NCI-H460 (cell line): ENCODE measurements at regions not wholly inside any gene's neighbourhood (a gene's known extent, or its start where the extent isn't known, plus 50 kb on each side); places are given as distances from the start of the nearest gene placed in this dataset.

ENCODE experiments used
- DNase-seq: peaks from one replicate; pipeline ENCODE4 v3.0.0-alpha.2; 2016; ENCODE audit warnings: low read depth; ENCODE audit errors: extremely low read depth

GRCh38 chr7:12779947-12780346 is 92.5 kb downstream of the ARL4A start:
- DNase-seq, result no peak

GRCh38 chr7:12783421-12784095 is 96.1 kb downstream of the ARL4A start:
- no peak for DNase-seq

- DNase-seq, result no peak
These were observed 98.0 kb downstream of the ARL4A start for GRCh38 chr7:12785473-12785872.

DNA sequence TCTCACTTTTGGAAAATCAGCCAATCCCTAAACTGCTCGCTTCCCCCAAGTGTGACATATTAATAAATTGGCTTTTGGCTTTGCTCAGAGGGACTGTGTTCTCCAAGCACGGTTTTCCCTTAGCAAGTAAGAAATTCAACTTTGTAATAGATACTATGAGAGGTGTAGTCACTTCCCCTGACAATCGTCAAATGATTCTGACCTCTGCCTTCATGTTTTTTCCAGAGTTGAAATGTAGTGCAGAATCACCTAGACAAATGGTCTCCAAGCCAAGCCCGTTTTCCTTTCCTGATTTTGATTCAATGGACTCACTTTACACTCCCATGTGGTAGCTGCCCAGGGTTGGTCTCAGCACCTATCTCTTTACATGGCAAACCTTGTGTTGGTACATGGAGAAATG is 99.1 kb downstream of the ARL4A start:
- DNase-seq, result no peak

GRCh38 chr7:12788171-12788570 is 100.7 kb downstream of the ARL4A start:
- DNase-seq, result no peak

DNA sequence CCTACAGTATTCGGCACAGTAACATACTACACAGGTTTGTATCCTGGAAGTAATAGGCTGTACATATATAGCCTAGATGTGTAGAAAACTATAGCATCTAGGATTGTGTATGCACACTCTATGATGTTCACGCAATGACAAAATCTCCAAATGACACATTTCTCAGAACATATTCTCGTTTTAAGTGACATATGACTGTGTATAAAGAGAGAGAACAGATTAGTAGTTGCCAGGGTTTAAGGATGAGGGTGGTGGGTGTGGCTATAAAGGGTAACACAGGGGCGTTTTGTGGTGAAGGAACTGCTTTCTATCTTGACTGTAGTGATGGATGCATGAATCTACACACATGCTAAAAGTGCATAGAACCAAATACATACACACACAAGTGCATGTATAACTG is 101.2 kb downstream of the ARL4A start:
- no peak for DNase-seq

DNA sequence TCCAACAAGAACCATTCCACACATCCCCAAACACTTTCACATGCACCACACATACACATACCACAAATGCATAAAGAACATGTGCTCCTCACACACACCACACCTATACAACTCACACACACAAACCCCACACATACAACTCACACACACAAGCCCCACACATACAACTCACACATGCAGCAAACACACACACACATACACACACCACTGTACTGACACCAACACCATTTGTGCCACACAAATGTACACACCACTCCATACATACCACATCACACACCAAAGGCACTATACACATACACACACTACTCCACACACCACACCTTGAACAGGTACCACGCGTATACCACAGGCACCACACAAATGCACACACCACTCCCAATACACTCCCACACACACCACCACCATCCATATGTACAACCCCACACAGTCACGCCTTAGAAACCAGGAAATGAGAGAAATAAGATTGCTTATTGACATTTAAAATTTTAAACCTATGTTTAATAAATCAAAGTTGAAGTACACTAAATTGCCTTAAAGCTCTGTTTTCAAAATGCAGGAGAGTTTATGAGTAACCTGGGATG is 107.4 kb downstream of the ARL4A start:
- no peak for DNase-seq

DNA sequence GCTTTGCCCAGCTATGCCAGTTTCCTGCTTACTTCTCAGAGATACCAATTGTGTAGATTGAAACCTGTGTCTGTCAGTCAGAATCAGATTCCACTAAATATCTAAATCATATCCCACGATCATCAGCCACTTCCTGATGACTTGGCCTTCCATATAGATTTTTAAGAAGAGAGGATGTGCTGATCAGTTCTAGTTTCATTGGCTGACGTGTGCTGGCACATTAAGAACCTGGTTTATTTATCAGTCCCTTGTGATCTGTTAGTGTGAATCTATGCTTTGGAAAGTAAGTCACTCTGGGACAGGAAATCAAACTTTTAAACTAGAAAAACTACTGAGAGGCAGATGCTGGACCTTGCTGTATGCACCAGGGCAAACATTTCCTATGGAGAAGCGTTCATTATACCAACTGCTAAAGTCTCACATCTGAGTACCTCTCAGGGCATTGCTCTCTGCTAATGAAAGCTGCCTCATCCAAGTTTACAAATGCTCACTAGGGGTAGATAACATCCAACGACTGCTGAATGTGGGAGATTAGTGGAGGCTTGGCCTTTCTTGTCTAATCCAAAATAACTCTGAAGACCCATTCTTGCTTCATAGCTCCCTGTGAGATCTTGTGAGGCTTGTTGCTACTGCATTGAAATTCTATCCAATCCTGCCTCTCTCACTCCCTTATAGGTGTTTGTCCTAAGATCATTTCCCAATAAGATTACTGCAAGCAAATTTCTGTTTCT is 109.1 kb downstream of the ARL4A start:
- DNase-seq, result no peak

DNA sequence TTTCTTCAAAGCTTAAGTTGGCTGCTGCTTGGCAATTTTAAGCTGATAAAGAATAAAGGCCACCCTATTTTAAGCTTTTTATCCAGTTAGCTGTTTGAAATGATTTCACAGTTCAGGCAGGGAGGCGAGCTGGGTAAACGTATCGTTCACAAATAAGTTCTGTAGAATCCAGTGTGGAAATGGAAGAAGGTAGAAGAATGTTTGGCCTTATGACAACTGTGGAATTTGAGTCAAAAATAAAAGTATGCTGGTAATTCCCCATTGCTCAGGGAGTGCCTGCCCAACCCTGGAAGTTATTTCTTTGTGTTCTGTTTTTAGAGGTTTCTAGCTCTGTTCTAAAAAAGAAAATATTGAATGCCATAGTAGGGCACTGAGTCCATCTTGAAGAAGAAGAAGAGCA is 113.1 kb downstream of the ARL4A start:
- no peak for DNase-seq

GRCh38 chr7:12801107-12801506 is 113.7 kb downstream of the ARL4A start:
- no peak for DNase-seq

DNA sequence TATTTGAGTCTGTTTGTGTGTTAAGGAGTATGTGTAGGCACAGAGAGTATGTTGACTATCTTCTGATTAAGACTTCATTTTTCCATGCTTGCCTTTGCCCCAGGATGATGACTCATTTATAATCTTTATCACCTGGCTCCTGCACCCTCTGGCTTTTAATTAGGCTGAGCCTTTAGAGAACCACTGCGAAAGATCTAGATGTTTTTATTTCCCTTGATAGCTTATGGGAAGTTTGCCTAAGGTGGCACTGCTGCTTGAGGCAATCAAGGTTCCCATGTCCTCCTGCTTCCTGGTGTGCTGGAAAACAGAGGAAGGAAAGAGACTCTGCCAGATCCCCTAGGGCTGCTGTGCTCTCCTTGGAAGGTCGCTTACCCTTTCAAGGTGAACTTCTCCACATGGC is 114.6 kb downstream of the ARL4A start:
- no peak for DNase-seq

- DNase-seq, result no peak
These were observed 116.1 kb downstream of the ARL4A start for GRCh38 chr7:12803542-12803941.

DNA sequence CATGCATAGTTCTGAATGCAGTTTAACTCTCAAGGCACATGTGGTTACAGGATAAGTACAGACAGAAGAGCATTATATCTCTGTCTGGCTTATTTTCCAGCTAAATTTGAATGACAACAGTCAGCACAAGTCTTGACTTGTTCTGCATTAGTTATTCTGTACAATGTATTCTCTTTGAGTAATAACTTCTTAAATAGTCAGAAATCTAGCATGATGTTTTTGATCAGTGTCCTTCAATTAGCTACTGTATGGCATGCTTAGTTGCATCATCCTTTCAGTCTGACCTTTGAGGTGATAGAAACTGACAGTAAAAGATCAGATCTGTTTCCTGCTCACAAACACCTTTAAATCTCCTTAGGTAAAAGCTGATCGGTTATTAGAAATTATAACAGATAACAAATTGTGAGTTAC is 118.1 kb downstream of the ARL4A start:
- DNase-seq, result no peak

GRCh38 chr7:12805957-12806356 is 118.5 kb downstream of the ARL4A start:
- DNase-seq, result no peak

DNA sequence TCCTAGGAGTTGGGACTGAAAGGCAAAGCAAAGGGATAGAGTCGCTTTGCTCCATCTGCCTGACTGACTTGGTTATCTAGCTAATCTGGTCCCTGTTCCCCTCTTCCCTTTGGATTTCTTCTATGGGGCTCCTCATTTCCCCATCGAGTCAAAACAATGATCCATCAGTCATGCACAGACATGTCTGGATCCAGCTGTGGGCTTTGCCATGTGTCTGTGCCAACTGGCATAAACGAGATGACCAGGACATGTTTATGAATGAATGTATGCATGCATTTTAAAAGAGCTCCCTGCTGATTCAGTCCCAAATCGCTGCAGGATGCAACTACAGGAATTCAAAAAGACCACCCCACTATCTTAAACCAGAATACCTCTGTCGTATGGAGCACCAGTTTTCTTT is 122.0 kb downstream of the ARL4A start:
- no peak for DNase-seq

- DNase-seq, result no peak
These were observed 124.7 kb downstream of the ARL4A start for GRCh38 chr7:12812111-12812510.

DNA sequence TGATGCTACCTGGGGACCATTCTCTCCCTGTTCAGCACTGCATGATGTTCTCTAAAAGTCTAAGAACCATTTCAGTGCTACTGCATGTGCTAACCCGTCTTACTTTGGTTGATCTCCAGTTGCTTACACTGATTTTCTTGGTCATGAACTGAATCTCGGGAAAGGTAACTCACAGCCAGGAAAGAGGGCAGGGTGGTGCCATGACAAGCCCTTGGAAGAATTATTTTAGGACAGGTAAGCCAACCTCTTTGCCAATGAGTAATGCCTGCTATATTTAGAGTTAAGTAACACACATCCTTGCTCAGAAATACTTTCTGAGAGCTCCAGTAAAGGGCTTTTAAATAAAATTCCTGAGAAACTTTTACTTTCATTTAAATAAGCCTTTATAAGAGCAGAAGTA is 126.7 kb downstream of the ARL4A start:
- no peak for DNase-seq

DNA sequence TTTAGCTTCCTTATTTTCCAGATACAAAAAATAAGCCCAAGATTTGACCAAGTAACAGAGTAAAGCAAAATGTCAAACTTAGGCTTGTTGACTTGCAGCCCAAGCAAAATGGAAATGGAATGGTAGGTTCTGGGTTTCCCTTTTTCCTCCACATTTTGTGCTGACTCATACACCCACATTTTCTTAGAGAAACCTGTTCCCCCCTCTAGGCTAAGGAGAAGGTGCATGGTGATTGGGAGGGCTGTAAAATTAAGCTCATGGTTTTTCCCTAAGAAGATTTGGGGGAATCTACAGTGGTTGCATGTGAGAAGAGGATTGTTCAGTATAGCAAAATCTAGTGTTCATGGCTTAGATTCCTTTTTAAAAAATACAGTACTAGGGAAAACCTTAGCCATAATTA is 127.4 kb downstream of the ARL4A start:
- no peak for DNase-seq

DNA sequence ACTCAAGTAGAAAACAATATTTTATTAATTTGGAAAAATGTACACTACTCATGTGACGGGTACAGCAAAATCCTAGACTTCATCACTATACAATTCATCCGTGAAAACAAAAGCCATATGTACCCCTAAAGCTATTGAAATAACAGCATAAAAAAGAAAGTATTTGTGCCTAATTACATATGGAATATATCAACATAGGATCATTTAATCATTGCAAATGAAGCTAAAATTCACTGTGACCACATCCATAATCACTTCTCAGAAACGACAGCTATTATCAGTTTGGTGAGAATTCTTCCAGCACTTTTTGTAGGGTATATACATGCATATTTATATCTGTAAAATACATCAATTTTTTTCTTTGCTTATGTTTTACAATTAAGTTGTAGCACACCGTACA is 128.0 kb downstream of the ARL4A start:
- DNase-seq, result no peak

DNA sequence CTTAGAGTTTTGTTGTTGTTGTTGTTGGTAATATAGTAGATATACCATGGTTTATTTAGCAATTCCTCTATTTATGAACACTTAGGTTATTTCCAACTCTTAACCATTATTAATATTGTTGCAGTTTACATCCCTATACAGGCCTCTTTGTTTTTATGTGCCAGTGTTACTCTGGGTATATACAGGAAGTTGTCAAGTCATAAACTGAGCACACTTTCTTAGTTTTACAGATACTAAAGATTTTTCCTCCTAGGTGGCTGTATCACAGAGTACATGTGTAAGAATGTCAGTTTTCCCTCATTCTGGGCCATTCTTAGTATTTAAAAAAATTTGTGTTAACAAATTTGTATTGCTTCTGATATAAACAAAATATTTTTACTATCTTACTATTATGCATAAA is 128.4 kb downstream of the ARL4A start:
- no peak for DNase-seq

DNA sequence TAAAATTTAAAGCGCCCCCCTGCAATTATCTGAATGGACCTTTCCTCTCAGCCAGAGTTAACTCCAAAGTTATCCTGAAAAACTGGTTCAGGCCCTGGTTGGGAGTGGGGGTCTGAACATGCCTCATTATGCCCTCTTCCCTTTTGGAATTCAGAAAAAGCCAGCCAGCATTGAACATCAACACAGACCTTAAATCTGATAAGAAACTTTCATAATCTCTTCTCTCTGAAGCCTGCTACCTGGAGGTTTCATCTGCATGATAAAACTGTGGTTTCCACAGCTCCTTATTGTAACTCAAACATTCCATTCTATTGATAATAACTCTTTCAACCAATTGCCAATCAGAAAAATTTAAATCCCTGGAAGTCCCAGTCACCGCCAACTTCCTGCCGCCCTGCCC is 133.3 kb downstream of the ARL4A start:
- no peak for DNase-seq

GRCh38 chr7:12821746-12822145 is 134.3 kb downstream of the ARL4A start:
- DNase-seq, result no peak
